Mesenteric fat pad (tissue), 1 donor: ENCODE measurements at regions not wholly inside any gene's neighbourhood (a gene's known extent, or its start where the extent isn't known, plus 50 kb on each side); places are given as distances from the start of the nearest gene placed in this dataset.
A peak's percentile ranks its signal among the peaks of the same experiment; 100 is the strongest.

Experiments used
- DNase-seq: peaks from one replicate; pipeline ENCODE4 v3.0.0-alpha.2; 2020; ENCODE audit warnings: low spot score
- donor health status: DM: yes; HTN: yes; CAD: no.

DNA sequence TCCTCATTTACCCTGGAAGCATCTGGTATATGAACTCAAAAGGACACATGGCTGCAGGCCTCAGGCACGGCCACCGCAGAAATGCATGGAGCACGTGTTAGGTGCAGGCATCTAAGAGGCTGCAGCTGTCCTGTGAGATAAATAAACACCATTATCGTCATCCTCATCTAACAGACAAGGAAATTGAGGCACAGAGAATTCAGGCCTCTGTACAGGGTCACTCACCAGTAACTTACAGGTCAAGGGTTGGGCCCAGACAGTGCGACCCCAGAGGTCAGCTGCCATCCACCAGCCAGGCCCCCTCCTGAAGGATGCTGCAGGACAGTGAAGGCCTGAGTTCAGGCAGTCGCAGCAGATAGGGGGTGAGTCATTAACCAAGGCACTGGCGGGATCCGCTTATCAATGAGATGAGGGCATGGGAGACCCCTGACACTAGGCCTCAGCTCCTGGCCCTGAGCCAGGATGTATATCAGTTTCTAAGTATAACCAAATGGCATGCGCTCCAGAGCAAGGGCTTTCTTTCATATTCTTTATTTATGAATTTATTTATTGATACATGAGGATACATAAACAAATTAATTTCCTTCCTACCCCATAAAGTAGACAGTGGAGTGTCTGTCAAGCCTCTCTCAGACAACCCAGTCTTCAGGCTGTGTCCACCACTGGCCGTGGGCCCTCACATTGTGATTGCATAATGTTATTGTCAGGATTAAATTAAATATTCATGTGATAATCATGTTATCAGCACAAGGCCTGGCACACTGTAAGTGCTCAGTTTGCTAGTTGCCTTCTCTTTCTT lies 316.9 kb downstream of the QKI start:
- DNase-seq: peak; percentile 57

DNA sequence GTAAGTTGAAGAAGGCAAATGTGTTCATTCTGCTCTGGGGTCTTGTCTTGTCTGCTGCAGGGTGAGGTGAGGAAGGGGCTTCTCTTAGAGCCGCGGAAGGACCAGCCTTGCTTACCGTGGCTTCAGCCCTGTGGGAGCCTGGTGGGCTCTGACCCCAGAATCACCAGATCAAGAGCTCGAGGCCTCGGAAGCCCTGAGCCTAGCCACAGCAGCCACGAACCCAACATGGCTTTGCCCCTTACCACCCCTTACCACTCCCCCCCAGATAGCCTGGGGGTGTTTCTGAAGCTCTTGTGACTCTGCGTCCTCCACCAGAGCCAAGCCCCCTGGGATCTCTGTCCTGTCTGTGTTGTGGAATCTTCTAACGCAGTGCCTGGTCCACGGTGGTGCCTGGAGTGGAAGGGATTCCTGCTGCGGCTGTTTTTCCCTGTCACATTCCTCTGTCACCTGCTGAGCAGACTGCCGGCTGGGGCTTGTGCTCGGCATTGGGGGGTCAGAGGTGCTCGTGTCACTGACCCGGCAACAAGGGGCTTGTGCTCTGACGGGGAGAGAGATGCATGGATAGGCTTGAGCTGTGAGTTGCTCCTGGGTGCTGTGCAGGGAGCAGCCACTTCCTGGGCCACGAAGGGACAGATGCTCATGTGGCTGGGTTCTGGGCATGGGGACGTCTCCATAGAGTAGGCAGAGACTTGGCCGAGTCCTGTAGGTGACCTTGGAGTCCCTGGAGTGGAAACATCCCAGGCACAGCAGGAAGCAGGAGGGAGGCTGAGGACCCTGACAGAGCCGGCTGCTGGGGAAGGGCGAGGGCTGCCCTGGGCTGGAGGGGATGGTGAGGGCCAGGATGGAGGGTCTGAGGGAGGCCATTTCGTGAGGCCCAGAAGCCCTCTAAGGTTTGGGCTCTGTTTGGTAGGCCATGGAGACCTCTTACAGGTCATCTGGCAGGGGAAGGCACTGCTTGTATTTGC lies 316.0 kb downstream of the QKI start:
- DNase-seq: peak; percentile 76

DNA sequence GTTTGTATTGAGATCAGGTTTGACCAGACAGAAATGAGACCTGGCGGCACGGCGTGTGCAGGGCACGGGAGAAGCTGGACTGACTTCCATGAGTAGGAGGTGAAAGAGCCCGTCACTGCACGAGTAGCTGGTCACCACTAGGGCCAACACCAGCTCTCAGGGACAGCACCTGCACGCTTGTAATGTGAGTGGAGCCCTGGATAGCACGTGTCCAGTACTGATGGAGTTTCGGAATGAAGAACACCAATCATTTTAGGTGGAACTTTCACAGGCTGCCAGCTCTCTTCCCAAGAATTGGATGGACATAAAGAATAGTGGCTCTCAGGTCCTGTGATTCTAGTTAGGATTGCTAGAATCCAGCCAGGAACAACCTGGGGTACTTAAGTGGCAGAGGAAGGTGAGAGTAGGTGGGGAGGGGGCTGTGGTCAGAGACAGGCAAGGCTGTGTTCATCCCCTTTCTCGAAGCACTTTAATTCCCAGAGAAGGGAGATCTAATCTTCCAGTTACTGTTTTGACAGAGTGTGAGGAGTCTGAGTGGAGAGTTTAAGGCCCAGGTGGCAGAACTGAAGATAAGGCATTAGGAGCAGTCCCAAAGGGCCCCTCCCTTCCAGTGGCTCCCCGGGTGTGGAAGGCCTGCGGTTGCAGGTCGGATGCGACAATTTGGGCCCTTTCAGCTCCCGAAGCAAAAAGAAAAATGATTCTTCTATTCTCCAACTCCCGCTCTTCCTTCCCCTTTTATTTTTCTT lies 314.8 kb downstream of the QKI start:
- DNase-seq: peak; percentile 57

DNA sequence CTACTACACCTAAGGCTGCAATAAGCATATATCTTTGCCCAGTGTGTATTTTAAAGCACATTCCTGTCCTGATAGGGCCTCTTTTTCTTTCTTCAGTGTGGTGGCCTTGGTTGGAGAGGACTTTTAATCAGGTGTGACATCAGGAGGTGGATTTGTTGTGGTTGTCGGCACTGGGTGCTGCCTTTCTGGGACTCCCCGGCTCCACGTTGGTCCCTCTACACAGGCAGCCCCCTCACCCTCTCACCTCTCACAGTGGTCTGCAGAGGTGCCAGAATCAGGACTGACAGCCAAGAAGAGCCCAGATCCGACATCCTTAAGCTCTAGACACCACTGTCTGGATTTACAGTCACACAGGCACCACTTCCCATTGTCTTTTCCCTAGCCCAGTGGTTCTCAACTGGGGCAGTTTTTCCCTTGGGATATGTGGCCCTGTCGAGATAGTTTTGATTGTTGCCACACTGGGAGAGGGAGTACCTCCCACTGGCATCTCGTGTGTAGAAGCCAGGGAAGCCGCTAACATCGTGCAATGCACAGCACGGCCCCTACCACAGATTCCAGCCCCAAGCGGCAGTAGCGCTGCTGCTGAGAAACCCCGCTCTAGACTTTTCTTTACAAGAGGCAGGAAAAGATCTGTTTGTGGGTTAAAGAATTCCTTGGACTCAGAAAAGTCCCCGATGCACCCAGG lies 314.1 kb downstream of the QKI start:
- DNase-seq: peak; percentile 77

DNA sequence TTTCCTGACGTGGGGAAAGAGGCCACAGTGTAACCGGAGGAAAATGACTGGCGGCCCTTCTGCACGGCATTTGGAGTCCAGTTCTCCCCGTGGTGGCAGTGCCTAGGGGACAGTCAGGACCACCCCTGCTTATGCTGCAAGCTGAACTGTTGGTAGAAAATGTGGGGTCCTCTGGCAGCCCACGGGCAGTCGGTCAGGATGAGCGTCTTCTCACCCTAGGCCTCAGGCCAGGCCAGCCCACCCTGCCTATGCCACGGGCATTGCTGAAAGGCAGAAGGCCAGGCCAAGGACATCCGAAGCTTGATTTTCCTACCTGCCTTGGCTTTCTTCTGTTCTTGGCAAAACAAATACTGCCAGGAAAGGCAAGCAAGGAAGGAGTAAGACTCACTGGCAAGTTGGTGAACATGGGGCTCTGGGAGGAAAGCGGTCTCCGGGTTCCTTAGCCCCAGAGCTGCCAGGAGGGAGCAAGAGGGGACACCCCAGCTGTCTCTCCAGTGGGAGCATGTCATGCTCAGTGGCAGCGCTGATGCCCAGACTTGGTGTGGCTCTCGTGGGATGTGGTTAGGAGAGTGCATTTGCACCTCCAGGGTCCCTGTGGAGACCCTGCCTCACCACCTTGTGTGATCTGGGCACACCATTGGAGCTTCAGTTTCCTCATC lies 311.6 kb downstream of the QKI start:
- DNase-seq: peak; percentile 64

DNA sequence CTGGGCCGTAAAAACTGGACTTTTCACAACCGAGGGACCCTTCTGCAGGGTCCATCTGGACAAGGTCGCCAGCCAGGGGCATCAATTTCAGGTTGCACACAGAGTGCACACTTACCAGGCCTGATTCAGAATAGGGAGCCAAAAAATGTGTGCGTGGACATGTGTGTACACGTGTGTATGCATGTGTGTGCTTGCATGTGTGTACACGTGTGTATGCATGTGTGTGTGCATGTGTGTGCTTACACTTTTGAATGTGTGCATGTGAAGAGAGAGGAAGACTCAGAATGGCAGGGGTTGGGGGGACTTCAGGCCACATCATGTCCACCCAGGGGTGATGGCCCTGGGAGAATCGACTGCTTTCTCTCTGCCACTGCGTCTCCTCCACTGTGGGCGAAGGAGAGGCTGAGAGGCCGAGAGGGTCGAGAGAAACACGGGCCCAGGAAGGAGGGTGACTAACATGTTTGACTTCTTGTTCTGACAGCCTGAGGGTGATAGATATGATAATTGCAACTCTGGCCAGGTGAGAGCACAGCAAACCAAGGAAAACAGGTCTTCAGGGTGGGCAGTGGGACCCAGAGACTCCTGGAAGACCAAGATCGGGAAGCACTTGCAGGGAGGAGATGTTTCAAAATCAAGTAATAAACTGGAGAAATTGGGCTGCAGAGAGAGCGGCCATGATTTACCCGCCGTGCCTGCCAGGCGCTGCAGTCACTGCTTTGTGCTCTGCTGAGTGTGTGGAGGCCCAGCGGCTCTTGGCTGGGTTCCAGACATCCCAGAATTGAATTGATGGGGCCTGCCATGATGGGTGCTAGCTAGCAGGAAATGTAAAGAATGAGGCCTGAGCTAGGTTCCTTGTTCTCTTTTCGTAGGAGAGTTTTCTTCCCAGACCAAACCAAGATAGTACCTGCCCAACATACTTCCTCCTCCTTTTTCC lies 310.8 kb downstream of the QKI start:
- peak; percentile 83 for DNase-seq

DNA sequence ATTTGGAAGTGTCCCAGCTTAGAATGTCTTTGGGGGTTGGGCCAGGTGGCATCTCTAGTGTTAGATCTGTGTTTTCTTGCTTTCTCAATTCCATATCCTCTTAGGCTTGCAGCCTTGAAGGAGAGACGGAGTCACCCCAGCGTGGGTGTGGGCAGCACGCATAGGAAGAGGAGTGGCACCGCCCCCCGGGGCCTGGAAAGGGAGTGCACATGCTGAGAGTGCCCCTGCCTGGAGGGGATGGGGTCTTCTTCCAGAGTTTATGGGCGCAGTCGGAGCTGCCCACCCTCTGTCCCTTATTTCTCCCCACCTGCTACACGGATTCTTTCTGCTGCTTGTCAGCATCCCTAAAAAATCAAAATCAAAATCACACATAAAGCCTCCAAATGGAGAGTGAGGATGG lies 309.7 kb downstream of the QKI start:
- peak; percentile 59 for DNase-seq

DNA sequence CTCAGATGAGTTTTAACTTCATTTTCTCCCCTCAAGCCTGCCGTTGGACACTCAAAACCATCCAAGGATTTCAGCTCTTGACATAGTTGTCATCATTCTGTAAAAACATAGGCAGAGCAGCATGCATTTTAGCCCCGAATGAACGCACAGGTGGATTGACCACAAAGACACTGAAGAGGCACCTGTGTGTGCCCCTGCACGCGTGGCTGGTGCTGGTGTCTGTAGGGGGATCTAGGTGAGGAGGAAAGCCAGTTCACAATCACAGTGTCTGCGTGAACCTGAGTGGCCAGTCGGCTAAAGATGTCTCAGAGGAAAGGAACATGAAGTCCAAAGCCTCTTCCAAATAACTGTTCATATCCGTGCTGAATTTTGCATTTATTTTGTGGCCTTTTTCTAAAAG lies 309.2 kb downstream of the QKI start:
- no peak for DNase-seq

DNA sequence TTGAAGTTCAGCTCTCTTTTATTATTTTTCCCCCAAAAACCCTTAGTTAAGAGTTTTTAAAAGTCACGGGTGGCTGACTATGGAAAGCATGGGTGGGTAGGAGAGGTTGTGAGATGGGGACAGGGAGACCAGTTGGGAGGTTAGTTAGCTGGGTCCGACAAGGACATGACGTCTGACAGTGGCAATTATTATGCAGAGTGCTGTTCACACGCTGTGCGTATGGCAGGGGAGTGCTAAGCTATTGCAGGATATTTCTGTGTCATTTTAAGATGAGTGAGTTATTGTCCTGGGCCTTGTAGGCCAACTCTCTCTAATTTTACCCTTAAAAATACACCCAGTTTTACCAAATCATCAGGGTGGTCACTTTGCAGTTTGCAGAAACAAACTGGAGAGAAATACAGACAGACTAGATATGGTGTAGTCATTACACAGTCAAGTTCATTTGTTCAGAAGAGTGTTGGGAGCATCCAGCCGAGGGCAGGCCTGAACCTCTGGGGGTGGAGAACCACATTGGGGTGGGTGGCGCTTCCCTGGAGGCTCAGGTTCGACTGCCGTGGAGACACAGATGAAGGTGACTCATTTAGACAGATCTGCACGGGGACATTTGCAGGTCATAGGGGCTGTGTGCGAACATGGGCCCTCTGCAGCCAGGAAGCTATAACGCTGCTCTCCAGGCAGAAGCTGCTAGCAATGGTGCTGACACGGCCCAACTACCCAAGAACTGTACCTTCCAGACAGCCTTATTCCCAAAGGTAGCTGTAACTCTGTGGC lies 307.6 kb downstream of the QKI start:
- peak; percentile 41 for DNase-seq

DNA sequence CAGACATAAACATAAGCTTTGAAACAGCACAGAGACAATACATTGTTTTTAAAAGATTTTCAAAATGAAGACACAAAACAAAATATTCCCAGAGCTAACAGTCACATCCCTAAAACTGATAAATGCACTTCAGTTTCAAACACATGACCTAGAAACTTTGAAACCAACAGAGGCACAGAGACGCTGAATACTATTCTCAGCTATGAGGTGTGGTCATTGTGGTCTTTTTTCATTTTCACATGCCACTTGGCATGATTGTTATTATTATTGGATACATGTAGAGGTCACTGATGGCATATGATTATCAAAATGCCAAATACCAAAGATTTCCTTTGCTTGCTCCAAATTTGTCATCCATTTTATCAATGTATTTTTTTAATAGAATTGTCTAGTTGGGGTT lies 306.9 kb downstream of the QKI start:
- no peak for DNase-seq

DNA sequence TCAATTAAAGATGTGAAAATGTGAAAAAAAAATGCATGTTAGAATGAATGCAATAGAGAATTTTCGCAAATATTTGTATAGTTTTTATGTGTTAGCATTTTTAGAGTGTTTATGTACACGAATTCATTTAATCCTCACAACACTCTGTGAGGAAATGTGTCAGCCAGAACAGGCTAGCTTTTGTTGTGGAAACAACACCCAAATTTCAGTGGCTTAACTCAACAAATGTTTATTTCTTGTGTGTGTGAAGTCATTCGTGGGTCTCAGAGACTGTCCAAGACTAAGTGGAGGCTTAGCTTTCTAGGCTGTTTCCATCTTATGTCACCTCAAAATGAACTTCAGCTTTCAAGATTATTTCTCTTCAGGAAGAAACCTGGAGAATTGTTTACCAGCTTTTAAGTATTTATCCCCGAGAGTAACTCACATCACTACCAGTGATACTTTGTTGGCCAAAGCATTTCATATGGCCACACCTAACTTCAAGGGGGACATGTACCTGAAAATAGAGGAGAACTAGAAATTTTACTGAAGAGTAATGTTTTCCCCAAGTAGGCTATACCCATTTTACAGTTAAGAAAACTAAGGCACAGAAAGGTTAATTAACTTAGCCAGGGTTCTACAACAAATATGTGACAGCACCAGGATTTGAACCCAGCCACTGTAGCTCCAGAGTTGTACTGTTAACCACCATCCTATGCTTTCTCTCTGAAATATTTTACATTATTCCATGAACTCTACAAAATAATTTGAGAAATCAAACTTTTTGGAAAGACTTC lies 306.1 kb downstream of the QKI start:
- no peak for DNase-seq

DNA sequence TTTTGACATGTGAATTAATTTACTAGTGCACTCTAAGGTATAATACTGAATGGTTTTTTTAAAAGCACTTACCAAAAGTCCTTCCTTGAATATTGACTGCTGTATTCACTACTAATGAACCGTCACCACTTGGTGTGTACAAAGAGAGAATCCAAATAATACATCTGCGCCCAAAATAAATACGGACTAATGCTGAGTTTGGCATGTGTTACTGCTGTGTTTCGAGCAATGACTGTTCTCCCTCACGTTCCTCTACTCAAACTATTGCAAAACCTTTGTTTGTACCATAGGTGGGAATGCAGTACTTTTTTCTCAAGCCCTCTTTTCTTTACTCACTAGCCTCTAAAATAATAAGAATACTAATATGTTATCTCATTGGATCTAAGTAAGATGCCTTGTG lies 305.5 kb downstream of the QKI start:
- no peak for DNase-seq

DNA sequence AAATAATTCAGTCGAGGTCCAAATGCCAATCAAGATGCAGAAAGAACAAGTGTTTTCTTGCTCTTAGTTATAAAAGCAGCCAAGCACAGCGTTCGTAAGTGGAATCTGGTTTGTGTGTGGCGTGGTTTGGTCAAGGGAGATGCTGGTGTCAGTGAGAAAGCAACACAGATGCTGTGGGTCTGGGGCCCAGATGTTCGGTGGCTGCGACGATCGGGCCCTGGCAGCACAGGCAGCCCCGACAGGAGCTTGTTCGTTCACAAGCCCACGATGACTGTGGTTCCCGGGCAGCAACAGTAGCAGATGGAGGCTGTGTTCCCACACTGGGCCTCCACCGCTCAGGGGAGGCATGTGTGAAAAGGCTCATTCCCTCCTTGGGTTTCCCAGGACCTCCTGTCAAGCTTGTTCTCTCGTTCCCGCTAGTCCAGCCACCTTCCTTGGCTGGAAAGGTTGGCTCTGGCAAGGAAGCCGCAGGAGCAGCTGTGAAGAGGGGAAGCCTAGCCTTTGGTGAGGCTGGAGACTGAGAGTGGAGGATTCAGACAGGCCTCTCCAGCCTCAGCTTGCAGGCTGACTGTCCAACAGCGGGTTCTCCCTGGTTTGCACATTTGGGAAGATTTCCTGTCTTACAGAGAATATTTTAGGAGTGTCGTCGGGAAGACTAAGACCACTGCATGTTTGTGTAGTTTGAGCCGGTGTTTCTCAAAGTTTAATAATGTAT lies 304.7 kb downstream of the QKI start:
- no peak for DNase-seq

DNA sequence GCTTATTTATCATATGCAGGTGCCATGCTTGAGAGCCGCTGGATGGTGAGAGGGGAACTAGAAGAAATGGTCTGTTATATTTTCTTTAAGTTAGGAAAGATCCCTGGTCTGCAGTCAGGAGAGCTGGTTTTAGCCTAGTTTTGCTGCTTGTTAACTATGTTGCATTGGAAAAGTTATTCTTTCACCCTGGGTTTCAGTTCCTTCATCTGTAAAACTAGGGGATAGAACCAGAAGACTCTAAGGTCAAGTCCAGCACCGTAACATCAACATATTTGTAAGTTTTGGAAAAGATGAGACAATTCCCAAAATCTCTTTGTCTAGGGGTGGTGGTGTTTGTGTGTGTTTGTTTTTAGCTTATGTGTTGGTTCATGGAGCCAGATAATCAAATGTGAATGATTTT lies 304.0 kb downstream of the QKI start:
- DNase-seq: no peak

DNA sequence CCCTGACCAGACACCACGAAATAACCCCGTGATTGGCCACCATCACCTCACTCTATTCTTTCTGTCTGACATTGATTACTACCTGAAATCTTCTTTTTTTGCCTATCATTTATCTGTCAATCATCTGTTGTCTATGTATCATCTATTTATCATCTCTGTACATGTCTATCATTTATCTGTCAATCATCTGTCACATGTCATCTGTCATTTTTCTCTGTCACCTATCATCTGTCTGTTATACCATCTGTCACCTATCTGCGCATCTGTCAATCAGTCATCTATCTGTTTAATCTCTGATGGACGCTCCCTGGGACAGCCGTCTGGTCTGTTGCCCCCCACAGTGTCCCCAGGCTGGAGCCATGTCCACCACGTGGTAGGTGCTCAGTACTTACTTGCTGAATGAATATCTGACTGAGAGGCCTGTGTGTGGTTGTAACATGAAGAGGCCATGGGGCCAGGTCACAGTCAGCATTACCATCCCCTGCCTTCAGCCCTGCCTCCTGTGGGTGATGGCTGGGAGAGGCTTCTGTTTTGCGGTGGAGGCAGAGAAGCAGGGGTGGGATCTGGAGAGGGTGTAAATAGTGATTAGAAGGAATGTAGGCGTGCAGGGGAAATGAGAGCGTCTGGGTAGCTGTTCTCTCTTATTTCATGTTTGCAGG lies 302.7 kb downstream of the QKI start:
- no peak for DNase-seq

DNA sequence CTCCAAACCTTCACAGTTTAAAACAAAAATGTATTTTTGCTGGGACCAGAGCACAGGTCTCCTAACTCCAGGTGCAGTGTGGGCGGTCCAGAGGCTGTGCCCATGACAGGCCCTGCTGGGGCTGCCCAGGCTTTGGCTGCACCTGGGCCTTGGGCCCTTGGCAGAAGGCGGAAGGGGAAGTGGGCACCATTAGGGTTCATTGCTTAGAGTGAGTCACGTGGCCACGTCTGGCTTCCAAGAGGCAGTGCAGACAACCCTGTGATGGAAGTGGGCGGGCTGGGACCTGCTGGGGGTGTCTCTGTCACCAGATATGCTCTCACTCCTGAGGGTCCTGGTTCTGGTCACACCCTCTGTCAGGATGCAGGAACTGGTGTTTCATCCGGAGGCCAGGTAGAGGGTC lies 302.2 kb downstream of the QKI start:
- DNase-seq: no peak

DNA sequence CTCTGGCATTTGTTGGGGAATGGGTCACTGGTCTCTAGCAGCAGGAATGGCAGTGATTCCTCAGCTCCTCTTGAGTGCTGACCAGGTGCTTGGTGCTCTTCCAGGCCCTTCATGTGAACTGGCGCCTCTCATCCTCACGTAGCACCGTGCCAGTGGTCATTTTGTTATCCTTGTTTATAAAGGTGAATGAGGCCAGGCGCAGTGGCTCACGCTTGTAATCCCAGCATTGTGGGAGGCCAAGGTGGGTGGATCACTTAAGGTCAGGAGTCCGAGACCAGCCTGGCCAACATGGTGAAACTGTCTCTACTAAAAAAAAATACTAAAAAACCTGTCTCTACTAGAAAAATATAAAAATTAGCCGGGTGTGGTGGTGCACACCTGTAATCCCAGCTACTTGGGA lies 301.3 kb downstream of the QKI start:
- no peak for DNase-seq
